Stomach (tissue), 8 donors: ENCODE measurements at regions not wholly inside any gene's neighbourhood (a gene's known extent, or its start where the extent isn't known, plus 50 kb on each side); places are given as distances from the start of the nearest gene placed in this dataset.

Experiments
- DNase-seq, 2 donors: peaks; one replicate each; pipeline versions ENCODE4 v3.0.0 to v3.0.0-alpha.2; 2013 to 2019
- H3K27ac ChIP-seq, 5 donors: fragments of 200-600 bp in 4 of 5; sonication (generic) in 4 of 5; one replicate each; pipeline ENCODE4 v1.5.1; 2013 to 2019; ENCODE audit warnings: mild to moderate bottlenecking in 1 of 5, moderate library complexity in 1 of 5
- H3K27me3 ChIP-seq, 3 donors: fragments of 200-600 bp; sonication (generic); one replicate each; pipeline ENCODE4 v1.5.1; 2017 to 2019; ENCODE audit warnings: mixed run types in 1 of 3
- H3K36me3 ChIP-seq, 4 donors: fragments of 200-600 bp; sonication (generic); 1 replicate in 3 of 4; 2 replicates in 1 of 4; pipeline ENCODE4 v1.5.1; 2016 to 2019
- H3K4me1 ChIP-seq, 4 donors: fragments of 200-600 bp; sonication (generic); one replicate each; pipeline ENCODE4 v1.5.1; 2016 to 2019
- H3K4me3 ChIP-seq, 4 donors: fragments of 200-600 bp; sonication (generic) in 3 of 4; one replicate each; pipeline ENCODE4 v1.5.1; 2016 to 2019; ENCODE audit warnings: mild to moderate bottlenecking in 1 of 4
- H3K9me3 ChIP-seq, 4 donors: fragments of 200-600 bp; sonication (generic); one replicate each; pipeline ENCODE4 v1.5.1; 2016 to 2019
- CTCF ChIP-seq, 7 experiments: fragments of 450-650 bp in 4 of 7; fragments of 200-600 bp in 3 of 7; sonication (generic) in 3 of 7; IDR thresholded peaks; one replicate each; pipeline ENCODE4 v1.5.1; 2016 to 2019; ENCODE audit warnings: antibody characterized with exemption in 7 of 7, control low read depth in 2 of 7, mild to moderate bottlenecking in 1 of 7
- EP300 ChIP-seq: sonication (generic); formaldehyde crosslinking; IDR thresholded peaks from one replicate; pipeline ENCODE4 v1.6.1; 2017; ENCODE audit warnings: antibody characterized with exemption
- POLR2A ChIP-seq, 4 donors: fragments of 450-650 bp; IDR thresholded peaks; one replicate each; pipeline ENCODE4 v1.6.1; 2016; ENCODE audit warnings: antibody characterized with exemption in 4 of 4, control low read depth in 2 of 4, mild to moderate bottlenecking in 1 of 4, moderate library complexity in 1 of 4
- POLR2AphosphoS5 ChIP-seq, 3 donors: sonication (generic); formaldehyde crosslinking; IDR thresholded peaks; one replicate each; pipeline ENCODE4 v1.6.1; 2016; ENCODE audit warnings: antibody characterized with exemption in 3 of 3
- whole genome bisulfite sequencing, 5 donors: extraction: QIAGEN DNeasy Blood & Tissue Kit in 3 of 5; methylation state at CpG; one replicate each; pipeline versions ENCODE4 v1.1.5 to v1.1.7; 2013 to 2018; 5-methylcytosine and 5-hydroxymethylcytosine counted together
- intact Hi-C: fragments of 100-400 bp; cut with DNase I; formaldehyde crosslinking; loops from one replicate; pipeline ENCODE4 v1.15.1; 2023; ENCODE audit warnings: low total_unique reads
- donor health status: healthy with polysubstance abuse.
- donor health status: Bipolar disorder and iron deficiency.
- donor health status: healthy.

- Histone ChIP-seq H3K4me1 (peaks cover 0 to 16% (median 10%) of the 10 kb centered on the region in 4 donors), H3K27me3 (no peaks in the 10 kb centered on the region), H3K27ac (no peak overlapping the region), H3K4me3 (no peak overlapping the region), H3K9me3 (no peaks in the 10 kb centered on the region), H3K36me3 (no peaks in the 10 kb centered on the region)
- no peak for DNase-seq
- no peak for TF ChIP-seq POLR2A (IDR thresholded peaks at IDR 0.05)
- no peak for TF ChIP-seq CTCF (IDR thresholded peaks at IDR 0.05)
- no peak for TF ChIP-seq POLR2AphosphoS5 (IDR thresholded peaks at IDR 0.05)
- TF ChIP-seq EP300, result no peak
- intact Hi-C loops, result no loop called here
These were observed 608.4 kb downstream of the TLE1 start for GRCh38 chr9:81080900-81081299.

DNA sequence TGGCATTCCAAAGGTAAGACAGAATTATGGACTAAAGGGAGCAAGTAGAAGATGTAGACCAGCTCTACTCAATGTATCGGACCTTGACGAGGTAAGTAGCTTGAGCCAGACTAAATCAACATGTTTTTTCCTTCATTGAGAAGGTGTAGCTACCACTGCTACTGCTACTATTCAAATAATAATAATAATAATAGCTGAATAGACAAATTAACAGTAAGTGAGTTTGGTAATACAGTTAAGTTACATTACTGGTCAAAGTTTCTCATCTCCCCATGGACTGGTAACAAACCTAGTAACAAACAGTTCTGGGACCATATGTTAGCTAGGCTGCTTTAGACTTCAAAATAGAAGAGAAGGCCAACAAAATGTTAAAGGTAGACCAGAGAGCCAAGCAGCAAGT, 609.2 kb downstream of the TLE1 start:
- Histone ChIP-seq H3K4me3 (no peak overlapping the region), H3K27me3 (no peaks in the 10 kb centered on the region), H3K4me1 (peaks cover 0 to 16% (median 10%) of the 10 kb centered on the region in 4 donors), H3K36me3 (no peaks in the 10 kb centered on the region), H3K9me3 (no peaks in the 10 kb centered on the region), H3K27ac (no peak overlapping the region)
- TF ChIP-seq EP300, result no peak
- no peak for TF ChIP-seq POLR2A (IDR thresholded peaks at IDR 0.05)
- TF ChIP-seq POLR2AphosphoS5 (IDR thresholded peaks at IDR 0.05), result no peak
- no peak for TF ChIP-seq CTCF (IDR thresholded peaks at IDR 0.05)
- intact Hi-C loops, result no loop called here
- no peak for DNase-seq
- WGBS, 5 donors, result 81 to 90% (median 84%) methylated on average over 2 of the region's 2 CpGs

- H3K4me1 ChIP-seq, result peaks cover 0 to 15% (median 10%) of the 10 kb centered on the region in 4 donors
- intact Hi-C loops, result no loop called here
- H3K27ac ChIP-seq, result no peak overlapping the region
- DNase-seq, result no peak
- WGBS, 5 donors, result 94 to 100% (median 98%) methylated on average over 2 of the region's 2 CpGs
- H3K4me3 ChIP-seq, result no peak overlapping the region
- H3K36me3 ChIP-seq, result no peaks in the 10 kb centered on the region
- no peaks in the 10 kb centered on the region for H3K9me3 ChIP-seq
- no peaks in the 10 kb centered on the region for H3K27me3 ChIP-seq
- TF ChIP-seq POLR2A (IDR thresholded peaks at IDR 0.05) (no peak), EP300 (no peak), POLR2AphosphoS5 (IDR thresholded peaks at IDR 0.05) (no peak), CTCF (IDR thresholded peaks at IDR 0.05) (no peak)
These were observed 610.3 kb downstream of the TLE1 start for GRCh38 chr9:81079055-81079454.

- Histone ChIP-seq H3K27me3 (no peaks in the 10 kb centered on the region), H3K36me3 (no peaks in the 10 kb centered on the region), H3K4me3 (no peak overlapping the region), H3K9me3 (no peaks in the 10 kb centered on the region), H3K4me1 (peaks cover 0 to 14% (median 7%) of the 10 kb centered on the region in 4 donors), H3K27ac (no peak overlapping the region)
- intact Hi-C loops, result no loop called here
- no peak for TF ChIP-seq EP300
- TF ChIP-seq CTCF (IDR thresholded peaks at IDR 0.05), result no peak
- no peak for TF ChIP-seq POLR2A (IDR thresholded peaks at IDR 0.05)
- no peak for TF ChIP-seq POLR2AphosphoS5 (IDR thresholded peaks at IDR 0.05)
- 78 to 92% (median 87%) methylated on average over 3 of the region's 3 CpGs for WGBS, 5 donors
- no peak for DNase-seq
These were observed 610.8 kb downstream of the TLE1 start for GRCh38 chr9:81078555-81078954.
